ENCODE measurements at regions not wholly inside any gene's neighbourhood (a gene's known extent, or its start where the extent isn't known, plus 50 kb on each side); places are given as distances from the start of the nearest gene placed in this dataset.

- TF ChIP-seq, protein P1, sequence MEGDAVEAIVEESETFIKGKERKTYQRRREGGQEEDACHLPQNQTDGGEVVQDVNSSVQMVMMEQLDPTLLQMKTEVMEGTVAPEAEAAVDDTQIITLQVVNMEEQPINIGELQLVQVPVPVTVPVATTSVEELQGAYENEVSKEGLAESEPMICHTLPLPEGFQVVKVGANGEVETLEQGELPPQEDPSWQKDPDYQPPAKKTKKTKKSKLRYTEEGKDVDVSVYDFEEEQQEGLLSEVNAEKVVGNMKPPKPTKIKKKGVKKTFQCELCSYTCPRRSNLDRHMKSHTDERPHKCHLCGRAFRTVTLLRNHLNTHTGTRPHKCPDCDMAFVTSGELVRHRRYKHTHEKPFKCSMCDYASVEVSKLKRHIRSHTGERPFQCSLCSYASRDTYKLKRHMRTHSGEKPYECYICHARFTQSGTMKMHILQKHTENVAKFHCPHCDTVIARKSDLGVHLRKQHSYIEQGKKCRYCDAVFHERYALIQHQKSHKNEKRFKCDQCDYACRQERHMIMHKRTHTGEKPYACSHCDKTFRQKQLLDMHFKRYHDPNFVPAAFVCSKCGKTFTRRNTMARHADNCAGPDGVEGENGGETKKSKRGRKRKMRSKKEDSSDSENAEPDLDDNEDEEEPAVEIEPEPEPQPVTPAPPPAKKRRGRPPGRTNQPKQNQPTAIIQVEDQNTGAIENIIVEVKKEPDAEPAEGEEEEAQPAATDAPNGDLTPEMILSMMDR (IDR thresholded peaks at IDR 0.05): no peak
- no peak for TF ChIP-seq POLR2A (IDR thresholded peaks at IDR 0.05)
Measured at GRCh38 chr10:52466464-52466863, 152.4 kb downstream of the DKK1 start.
